ENCODE measurements at regions not wholly inside any gene's neighbourhood (a gene's known extent, or its start where the extent isn't known, plus 50 kb on each side); places are given as distances from the start of the nearest gene placed in this dataset.

DNA sequence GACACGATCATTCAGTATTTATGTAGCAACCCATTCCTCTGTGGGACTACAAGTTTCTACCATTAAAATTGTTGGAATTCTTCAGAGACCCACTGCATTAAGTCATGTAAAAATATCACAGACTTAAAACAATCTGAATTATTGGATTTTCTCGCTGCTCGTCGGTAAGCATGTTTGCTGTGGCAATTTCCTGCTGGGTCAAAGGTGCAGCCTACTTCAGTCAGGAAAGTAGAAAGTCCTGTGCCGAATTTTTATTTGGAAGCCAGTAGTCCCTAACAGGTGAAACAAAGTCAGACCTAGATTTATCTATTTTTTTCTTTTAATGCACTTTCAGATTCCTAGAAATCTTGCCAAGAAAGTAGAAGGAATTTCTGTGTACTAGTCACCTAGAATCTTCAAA is 110.4 kb upstream of the MYL2 start:
- no peak for DNase-seq (ENCODE audit: low read depth in 3 of 3, low spot score in 2 of 3)

- no peak for DNase-seq (ENCODE audit: low read depth in 3 of 3, low spot score in 2 of 3)
These were observed 109.4 kb upstream of the MYL2 start for GRCh38 chr12:111029732-111030131.

- DNase-seq (ENCODE audit: low read depth in 3 of 3, low spot score in 2 of 3), result no peak
These were observed 108.9 kb upstream of the MYL2 start for GRCh38 chr12:111029305-111029704.

GRCh38 chr12:111028830-111029229 is 108.5 kb upstream of the MYL2 start:
- no peak for DNase-seq (ENCODE audit: low read depth in 3 of 3, low spot score in 2 of 3)

- no peak for DNase-seq (ENCODE audit: low read depth in 3 of 3, low spot score in 2 of 3)
These were observed 107.1 kb upstream of the MYL2 start for GRCh38 chr12:111027431-111027830.

DNA sequence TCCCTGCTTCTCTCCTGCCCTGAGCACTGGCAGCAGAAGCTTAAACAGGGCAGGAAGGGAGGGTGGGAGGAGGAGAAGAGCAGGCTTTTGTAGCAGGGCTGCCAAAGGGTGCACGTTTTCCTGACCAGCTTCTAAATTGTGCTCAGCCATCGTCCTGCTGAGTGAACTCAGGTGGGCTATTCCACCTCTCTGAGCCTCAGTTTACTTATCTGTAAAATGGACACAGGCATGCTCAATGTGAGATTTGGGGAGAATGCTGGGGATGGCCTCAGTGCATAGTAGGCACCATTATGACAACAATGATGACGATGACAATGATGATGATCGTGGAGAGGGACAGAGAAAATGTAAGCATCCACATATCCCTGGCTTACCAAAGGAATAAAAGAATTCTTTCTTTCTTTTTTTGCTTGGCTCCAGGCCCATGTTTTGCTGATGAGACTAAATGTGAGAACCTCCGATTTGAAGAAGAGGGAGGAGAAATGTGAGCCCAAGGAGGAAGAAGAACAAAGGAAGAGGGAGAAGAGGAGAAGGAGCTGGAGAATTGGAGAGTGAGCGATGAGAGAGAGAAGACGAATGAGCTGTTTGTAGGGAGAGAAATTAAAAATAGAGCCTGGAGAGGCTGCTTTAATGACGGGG is 105.5 kb upstream of the MYL2 start:
- DNase-seq (ENCODE audit: low read depth in 3 of 3, low spot score in 2 of 3), result no peak

DNA sequence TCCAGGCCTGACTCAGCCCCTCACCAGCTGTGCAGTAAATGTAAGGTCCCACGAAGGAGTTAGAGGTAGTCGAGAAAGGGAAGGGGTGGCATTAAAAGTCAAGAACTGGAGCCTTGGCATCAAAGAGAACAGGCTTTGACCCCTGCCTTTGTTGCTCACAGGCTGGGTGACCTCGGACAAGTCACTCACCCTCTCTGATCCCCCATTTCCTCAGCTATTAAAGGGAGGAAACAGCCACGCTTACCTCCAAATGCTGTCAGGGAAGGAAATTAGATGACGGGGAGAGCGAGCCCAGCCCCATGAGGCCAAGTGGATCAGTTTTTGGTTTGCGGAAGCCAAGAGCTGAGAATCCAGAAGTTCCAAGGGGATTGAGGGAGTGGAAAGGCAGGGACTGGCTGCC is 104.9 kb upstream of the MYL2 start:
- DNase-seq (ENCODE audit: low read depth in 3 of 3, low spot score in 2 of 3), result no peak

GRCh38 chr12:111024205-111024801 is 103.9 kb upstream of the MYL2 start:
- no peak for DNase-seq (ENCODE audit: low read depth in 3 of 3, low spot score in 2 of 3)

DNA sequence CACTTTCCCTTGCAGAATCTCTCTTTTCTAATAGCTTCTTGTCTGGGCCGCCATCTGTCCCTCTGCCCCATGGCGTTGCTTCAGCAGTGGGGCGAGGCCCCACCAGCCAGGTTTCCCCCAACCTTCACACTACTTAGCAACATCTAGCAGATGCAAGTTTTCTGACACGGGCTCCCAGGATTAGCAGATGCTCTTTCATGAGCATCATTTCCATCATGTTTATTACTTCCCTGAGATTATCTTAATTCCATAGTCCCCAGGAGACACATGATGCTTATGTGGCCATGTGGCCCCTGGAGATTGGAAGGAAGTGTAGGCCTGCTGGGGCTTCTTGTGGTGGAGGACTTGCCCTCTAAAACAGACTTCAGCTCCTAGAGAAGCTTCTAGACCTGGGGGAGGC is 102.0 kb upstream of the MYL2 start:
- DNase-seq (ENCODE audit: low read depth in 3 of 3, low spot score in 2 of 3), result no peak

GRCh38 chr12:111014547-111014946 is 94.2 kb upstream of the MYL2 start:
- no peak for DNase-seq (ENCODE audit: low read depth in 3 of 3, low spot score in 2 of 3)

- no peak for DNase-seq (ENCODE audit: low read depth in 3 of 3, low spot score in 2 of 3)
These were observed 92.5 kb upstream of the MYL2 start for GRCh38 chr12:111012918-111013317.

DNA sequence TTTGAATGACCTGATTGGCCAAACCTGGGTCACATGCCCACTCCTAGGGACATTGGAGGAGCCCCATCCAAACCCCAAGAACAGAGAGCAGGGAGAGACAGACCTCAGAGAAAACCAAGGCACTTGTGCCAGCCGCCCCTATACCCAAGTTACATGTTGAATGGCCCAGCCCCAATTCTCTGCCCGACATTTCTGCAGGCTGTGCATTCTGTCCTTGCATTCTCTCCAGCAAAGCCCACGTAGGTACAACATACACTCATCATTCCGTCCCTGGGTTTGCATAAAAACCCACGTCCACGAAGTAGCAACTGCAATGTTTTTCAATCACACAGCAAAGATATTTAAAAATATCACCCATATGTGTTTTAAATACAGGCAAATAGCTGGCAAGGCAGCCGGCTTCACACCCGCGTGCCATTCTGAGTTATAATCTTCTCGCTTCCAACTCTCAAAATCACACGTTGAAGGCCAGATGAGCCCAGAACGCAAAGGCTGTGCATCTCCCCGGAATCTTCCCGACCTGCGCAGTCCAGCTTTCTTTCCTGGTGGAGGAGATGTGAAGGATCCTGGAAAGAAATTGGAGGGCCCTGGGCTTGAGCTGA is 91.7 kb upstream of the MYL2 start:
- no peak for DNase-seq (ENCODE audit: low read depth in 3 of 3, low spot score in 2 of 3)

GRCh38 chr12:111010916-111011657 is 90.7 kb upstream of the MYL2 start:
- no peak for DNase-seq (ENCODE audit: low read depth in 3 of 3, low spot score in 2 of 3)

DNA sequence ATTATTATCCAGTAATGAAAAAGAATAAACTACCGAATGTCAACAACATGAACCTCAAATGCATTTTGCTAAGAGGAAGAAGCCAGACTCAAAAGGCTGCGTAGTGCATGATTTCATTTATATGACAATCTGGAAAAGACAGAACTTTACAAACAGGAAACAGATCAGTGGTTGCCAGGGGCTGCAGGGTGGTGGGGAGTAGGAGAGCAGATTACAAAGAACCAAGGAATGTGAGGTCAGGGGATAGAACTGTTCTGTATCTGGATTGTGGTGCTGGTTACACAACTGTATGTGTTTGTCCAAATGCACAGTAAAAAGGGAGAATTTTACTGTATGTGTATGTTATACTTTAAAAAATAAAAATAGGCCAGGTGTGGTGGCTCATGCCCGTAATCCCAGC is 89.7 kb upstream of the MYL2 start:
- no peak for DNase-seq (ENCODE audit: low read depth in 3 of 3, low spot score in 2 of 3)

DNA sequence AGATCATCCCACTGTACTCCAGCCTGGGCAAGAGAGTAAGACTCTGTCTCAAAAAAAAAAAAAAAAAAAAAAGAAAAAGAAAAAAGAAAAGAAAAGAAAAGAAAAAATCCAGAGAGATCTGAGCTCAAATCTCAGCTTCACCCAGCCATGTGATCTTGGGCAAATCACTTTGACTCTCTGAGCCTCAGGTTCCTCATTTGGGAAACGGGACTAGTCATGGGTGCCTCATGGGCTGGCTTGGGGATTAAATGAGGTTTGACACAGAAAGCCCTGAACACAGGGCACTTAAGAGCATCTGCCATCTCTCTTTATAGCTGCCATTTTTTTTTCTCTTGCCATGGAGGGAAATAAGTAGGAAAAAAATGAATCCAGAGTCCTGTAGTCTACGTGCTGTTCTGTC is 86.2 kb upstream of the MYL2 start:
- no peak for DNase-seq (ENCODE audit: low read depth in 3 of 3, low spot score in 2 of 3)

DNA sequence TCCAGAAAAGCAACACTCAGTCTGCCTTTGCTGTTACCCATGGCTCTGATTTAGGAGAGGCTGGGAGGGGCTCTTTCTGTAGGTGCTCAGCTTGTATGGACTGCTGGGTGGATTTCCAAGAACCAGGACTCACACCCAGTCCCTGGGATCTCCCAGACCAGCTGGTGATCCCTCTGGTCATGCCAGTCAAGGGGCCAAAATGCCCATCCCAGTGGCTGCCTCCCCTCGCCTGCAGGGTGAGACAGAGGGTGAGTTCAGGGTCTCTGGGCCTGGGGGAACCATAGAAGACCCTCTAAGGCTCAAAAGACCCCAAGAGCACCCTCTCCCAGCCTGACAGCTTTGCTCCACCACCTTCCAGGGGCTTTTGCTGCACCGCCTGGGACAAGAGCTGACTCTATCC is 78.6 kb upstream of the MYL2 start:
- no peak for DNase-seq (ENCODE audit: low read depth in 3 of 3, low spot score in 2 of 3)

- no peak for DNase-seq (ENCODE audit: low read depth in 3 of 3, low spot score in 2 of 3)
These were observed 77.8 kb upstream of the MYL2 start for GRCh38 chr12:110998165-110998564.

DNA sequence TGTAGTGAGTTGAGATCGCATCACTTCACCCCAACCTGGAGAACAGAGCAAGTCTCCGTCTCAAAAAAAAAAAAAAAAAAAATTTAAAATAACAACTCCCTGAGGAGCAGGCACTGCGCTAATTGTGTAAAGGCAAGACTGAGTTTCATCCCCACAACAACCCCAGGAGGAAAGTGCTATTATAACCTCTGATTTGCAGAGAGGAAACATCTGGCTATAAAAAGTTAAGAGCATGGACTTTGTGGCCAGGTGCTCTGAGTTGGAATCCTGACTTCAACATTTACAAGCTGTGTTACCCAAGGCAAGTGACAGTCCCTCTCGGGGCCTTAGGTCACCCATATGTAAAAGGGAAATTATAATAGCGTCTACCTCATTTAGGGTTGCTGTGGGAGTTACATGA is 76.0 kb upstream of the MYL2 start:
- no peak for DNase-seq (ENCODE audit: low read depth in 3 of 3, low spot score in 2 of 3)

DNA sequence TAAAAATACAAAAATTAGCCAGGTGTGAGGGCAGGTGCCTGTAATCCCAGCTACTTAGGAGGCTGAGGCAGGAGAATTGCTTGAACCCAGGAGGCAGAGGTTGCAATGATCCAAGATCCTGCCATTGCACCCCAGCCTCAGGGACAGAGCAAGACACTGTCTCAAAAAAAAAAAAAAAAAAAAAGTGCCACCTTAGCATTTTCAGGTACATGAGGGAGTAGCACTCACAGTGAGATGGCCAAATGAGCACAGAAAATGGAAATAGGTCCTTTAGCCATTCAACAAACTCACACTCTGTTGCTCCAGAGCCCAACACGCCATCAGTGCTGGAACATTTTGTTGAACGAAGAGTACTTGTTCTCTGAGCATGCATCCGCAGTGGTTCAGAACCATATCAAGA is 75.2 kb upstream of the MYL2 start:
- DNase-seq (ENCODE audit: low read depth in 3 of 3, low spot score in 2 of 3), result no peak

GRCh38 chr12:110995016-110995415 is 74.6 kb upstream of the MYL2 start:
- DNase-seq (ENCODE audit: low read depth in 3 of 3, low spot score in 2 of 3), result no peak

DNA sequence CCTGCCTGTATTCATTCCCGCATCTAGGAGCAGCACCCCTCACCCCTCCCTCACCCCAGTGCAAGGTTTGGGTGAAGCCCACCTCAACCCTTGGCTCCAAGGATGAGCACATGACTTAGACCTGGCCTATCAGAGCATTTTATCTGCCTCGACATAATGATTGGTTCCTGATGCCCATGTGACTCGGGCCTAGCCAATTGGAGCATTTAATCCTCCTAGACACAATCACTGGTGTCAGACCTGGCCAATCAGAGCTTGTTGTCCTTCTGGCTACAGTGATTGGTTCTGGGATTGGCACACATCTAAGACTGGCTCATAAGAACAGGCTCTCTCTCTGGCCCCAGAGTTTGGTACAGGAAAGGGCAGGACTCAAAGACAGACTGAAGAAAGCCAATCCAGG is 73.1 kb upstream of the MYL2 start:
- DNase-seq (ENCODE audit: low read depth in 3 of 3, low spot score in 2 of 3), result no peak

- no peak for DNase-seq (ENCODE audit: low read depth in 3 of 3, low spot score in 2 of 3)
These were observed 72.5 kb upstream of the MYL2 start for GRCh38 chr12:110992909-110993308.

Data from right renal cortex interstitium (tissue), 3 donors.